ENCODE measurements at regions not wholly inside any gene's neighbourhood (a gene's known extent, or its start where the extent isn't known, plus 50 kb on each side); places are given as distances from the start of the nearest gene placed in this dataset.
"Not testable (repeated sequence)": the region's sequence is repeated elsewhere in the genome, so short reads cannot be mapped to it uniquely, and the experiment has no call there.

DNA sequence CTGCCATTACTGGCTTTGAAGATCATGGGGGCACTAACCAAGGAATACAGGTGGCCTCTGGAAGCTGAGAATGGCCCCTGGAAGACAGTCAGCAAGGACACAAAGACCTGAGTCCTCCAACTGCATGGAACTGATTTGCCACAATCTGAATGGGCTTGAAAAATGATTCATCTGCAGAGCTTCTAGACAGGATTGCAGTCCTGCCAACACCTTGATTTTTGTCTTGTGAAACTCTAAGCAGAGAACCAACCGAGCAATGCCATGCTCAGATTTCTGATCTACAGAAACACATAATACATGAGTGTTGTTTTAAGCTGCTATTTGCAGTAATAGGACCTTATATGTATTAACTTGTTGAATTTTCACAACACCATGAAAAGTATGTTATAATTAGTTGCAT, 66.1 kb upstream of the SLC13A1 start:
- Histone ChIP-seq H3F3A (ENCODE audit: insufficient read depth, low read length) (no peaks in the 10 kb centered on the region), H3K27ac (ENCODE audit: low read depth, low read length, poor library complexity, severe bottlenecking) (no peak overlapping the region), H3K36me3 (ENCODE audit: insufficient read depth, low read length) (no peaks in the 10 kb centered on the region), H3K9ac (ENCODE audit: low read length) (no peak overlapping the region), H3K79me2 (ENCODE audit: insufficient read depth, low read length) (no peaks in the 10 kb centered on the region), H3K4me3 (ENCODE audit: low read depth, low read length, poor library complexity, severe bottlenecking) (no peak overlapping the region), H4K20me1 (ENCODE audit: insufficient read depth, low read length) (no peaks in the 10 kb centered on the region), H3K9me3 (ENCODE audit: low read length) (no peaks in the 10 kb centered on the region), H3K27me3 (ENCODE audit: insufficient read depth, low read length) (no peaks in the 10 kb centered on the region), H2AFZ (ENCODE audit: low read length) (no peak overlapping the region), H3K4me2 (ENCODE audit: low read length) (no peak overlapping the region), H3K9me2 (ENCODE audit: low read depth, low read length) (no peaks in the 10 kb centered on the region), H3K4me1 (ENCODE audit: insufficient read depth, low read length, severe bottlenecking) (no peaks in the 10 kb centered on the region)
- no peak for TF ChIP-seq EZH2 (IDR thresholded peaks at IDR 0.05; ENCODE audit: borderline replicate concordance, low read length)
- TF ChIP-seq, protein P1, sequence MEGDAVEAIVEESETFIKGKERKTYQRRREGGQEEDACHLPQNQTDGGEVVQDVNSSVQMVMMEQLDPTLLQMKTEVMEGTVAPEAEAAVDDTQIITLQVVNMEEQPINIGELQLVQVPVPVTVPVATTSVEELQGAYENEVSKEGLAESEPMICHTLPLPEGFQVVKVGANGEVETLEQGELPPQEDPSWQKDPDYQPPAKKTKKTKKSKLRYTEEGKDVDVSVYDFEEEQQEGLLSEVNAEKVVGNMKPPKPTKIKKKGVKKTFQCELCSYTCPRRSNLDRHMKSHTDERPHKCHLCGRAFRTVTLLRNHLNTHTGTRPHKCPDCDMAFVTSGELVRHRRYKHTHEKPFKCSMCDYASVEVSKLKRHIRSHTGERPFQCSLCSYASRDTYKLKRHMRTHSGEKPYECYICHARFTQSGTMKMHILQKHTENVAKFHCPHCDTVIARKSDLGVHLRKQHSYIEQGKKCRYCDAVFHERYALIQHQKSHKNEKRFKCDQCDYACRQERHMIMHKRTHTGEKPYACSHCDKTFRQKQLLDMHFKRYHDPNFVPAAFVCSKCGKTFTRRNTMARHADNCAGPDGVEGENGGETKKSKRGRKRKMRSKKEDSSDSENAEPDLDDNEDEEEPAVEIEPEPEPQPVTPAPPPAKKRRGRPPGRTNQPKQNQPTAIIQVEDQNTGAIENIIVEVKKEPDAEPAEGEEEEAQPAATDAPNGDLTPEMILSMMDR (IDR thresholded peaks at IDR 0.05; ENCODE audit: low read length), result no peak

DNA sequence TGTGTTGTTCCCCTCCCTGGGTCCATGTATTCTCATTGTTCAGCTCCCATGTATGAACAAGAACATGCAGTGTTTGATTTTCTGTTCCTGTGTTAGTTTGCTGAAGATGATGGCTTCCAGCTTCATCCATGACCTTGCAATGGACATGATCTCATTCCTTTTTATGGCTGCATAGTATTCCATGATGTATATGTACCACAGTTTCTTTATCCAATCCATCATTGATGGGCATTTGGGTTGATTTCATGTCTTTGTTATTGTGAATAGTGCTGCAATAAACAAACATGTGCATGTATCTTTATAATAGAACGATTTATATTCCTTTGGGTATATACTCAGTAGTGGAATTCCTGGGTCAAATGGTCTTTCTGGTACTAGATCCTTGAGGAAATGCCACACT, 65.1 kb upstream of the SLC13A1 start:
- H3K36me3 ChIP-seq (ENCODE audit: insufficient read depth, low read length); H3K9me3 ChIP-seq (ENCODE audit: low read length); H3K4me1 ChIP-seq (ENCODE audit: insufficient read depth, low read length, severe bottlenecking); H3K27me3 ChIP-seq (ENCODE audit: insufficient read depth, low read length); H3K9ac ChIP-seq (ENCODE audit: low read length); H3F3A ChIP-seq (ENCODE audit: insufficient read depth, low read length); H3K4me2 ChIP-seq (ENCODE audit: low read length); H3K27ac ChIP-seq (ENCODE audit: low read depth, low read length, poor library complexity, severe bottlenecking); H3K9me2 ChIP-seq (ENCODE audit: low read depth, low read length); H2AFZ ChIP-seq (ENCODE audit: low read length); H3K79me2 ChIP-seq (ENCODE audit: insufficient read depth, low read length); H3K4me3 ChIP-seq (ENCODE audit: low read depth, low read length, poor library complexity, severe bottlenecking); H4K20me1 ChIP-seq (ENCODE audit: insufficient read depth, low read length): not testable (repeated sequence)

DNA sequence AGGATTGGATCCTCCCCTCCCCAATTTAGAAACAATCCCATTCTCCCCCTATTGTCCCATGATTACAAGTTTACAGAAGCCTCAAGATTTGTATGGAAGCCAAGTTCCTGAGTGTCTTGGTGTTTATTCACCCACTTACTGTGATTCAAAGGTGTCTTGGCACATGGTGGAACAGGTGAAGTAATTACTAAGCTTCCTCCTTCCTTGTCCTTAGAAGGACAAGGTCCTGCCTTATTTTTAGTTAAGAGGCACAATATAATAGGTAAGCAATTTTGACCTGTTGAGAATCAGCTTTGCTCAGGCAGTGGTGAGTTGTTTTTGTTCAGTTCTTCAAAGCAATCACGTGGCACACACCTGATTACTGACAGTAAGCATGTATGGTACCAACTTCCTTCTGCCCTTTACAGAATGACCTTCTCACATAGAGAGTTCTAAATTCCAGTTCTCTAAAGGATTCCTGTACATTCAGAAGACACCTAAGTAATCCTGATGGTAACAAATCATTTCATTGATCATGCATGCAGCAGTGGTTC, 60.7 kb upstream of the SLC13A1 start:
- no peaks in the 10 kb centered on the region for H3K36me3 ChIP-seq (ENCODE audit: insufficient read depth, low read length)
- no peak overlapping the region for H3K9ac ChIP-seq (ENCODE audit: low read length)
- H3K79me2 ChIP-seq (ENCODE audit: insufficient read depth, low read length), result no peaks in the 10 kb centered on the region
- H3K9me2 ChIP-seq (ENCODE audit: low read depth, low read length), result no peaks in the 10 kb centered on the region
- H3K4me3 ChIP-seq (ENCODE audit: low read depth, low read length, poor library complexity, severe bottlenecking), result no peak overlapping the region
- no peaks in the 10 kb centered on the region for H3K9me3 ChIP-seq (ENCODE audit: low read length)
- TF ChIP-seq, protein P1 (IDR thresholded peaks at IDR 0.05; ENCODE audit: low read length), result no peak
- TF ChIP-seq EZH2 (IDR thresholded peaks at IDR 0.05; ENCODE audit: borderline replicate concordance, low read length), result no peak
- H3F3A ChIP-seq (ENCODE audit: insufficient read depth, low read length), result no peaks in the 10 kb centered on the region
- H4K20me1 ChIP-seq (ENCODE audit: insufficient read depth, low read length), result no peaks in the 10 kb centered on the region
- no peak overlapping the region for H2AFZ ChIP-seq (ENCODE audit: low read length)
- no peaks in the 10 kb centered on the region for H3K27me3 ChIP-seq (ENCODE audit: insufficient read depth, low read length)
- no peak overlapping the region for H3K27ac ChIP-seq (ENCODE audit: low read depth, low read length, poor library complexity, severe bottlenecking)
- H3K4me1 ChIP-seq (ENCODE audit: insufficient read depth, low read length, severe bottlenecking), result no peaks in the 10 kb centered on the region
- no peak overlapping the region for H3K4me2 ChIP-seq (ENCODE audit: low read length)

- Histone ChIP-seq H3K79me2 (ENCODE audit: insufficient read depth, low read length) (no peaks in the 10 kb centered on the region), H3K27me3 (ENCODE audit: insufficient read depth, low read length) (no peaks in the 10 kb centered on the region), H3K4me3 (ENCODE audit: low read depth, low read length, poor library complexity, severe bottlenecking) (no peak overlapping the region), H3K9me2 (ENCODE audit: low read depth, low read length) (no peaks in the 10 kb centered on the region), H3K9me3 (ENCODE audit: low read length) (no peaks in the 10 kb centered on the region), H3F3A (ENCODE audit: insufficient read depth, low read length) (no peaks in the 10 kb centered on the region), H3K27ac (ENCODE audit: low read depth, low read length, poor library complexity, severe bottlenecking) (no peak overlapping the region), H3K4me1 (ENCODE audit: insufficient read depth, low read length, severe bottlenecking) (no peaks in the 10 kb centered on the region), H4K20me1 (ENCODE audit: insufficient read depth, low read length) (no peaks in the 10 kb centered on the region), H3K4me2 (ENCODE audit: low read length) (no peak overlapping the region), H3K36me3 (ENCODE audit: insufficient read depth, low read length) (no peaks in the 10 kb centered on the region), H2AFZ (ENCODE audit: low read length) (no peak overlapping the region), H3K9ac (ENCODE audit: low read length) (no peak overlapping the region)
- no peak for TF ChIP-seq EZH2 (IDR thresholded peaks at IDR 0.05; ENCODE audit: borderline replicate concordance, low read length)
- TF ChIP-seq, protein P1 (IDR thresholded peaks at IDR 0.05; ENCODE audit: low read length), result no peak
Observed at GRCh38 chr7:123259759-123260158, 60.0 kb upstream of the SLC13A1 start.

Measured in OCI-LY1 (cell line).